ENCODE measurements at regions not wholly inside any gene's neighbourhood (a gene's known extent, or its start where the extent isn't known, plus 50 kb on each side); places are given as distances from the start of the nearest gene placed in this dataset.
"Not testable (repeated sequence)": the region's sequence is repeated elsewhere in the genome, so short reads cannot be mapped to it uniquely, and the experiment has no call there.

- POLR2A ChIA-PET = no interaction called here
- peaks cover 0 to 18% (median 8%) of the 10 kb centered on the region in 3 donors for H3K36me3 Mint-ChIP-seq
- no peaks in the 10 kb centered on the region for H3K4me1 Mint-ChIP-seq
- peaks cover 12 to 33% (median 17%) of the 10 kb centered on the region in 5 donors for H3K27me3 Mint-ChIP-seq
- DNase-seq = no peak
- no peak for ATAC-seq
- H3K9me3 Mint-ChIP-seq = peaks cover 8 to 33% (median 21%) of the 10 kb centered on the region in 9 donors
- H3K4me3 Mint-ChIP-seq = no peak overlapping the region
- H3K27ac Mint-ChIP-seq = no peak overlapping the region
These were observed 180.2 kb upstream of the HES1 start for GRCh38 chr3:193955719-193956118.

- ATAC-seq (no peak), DNase-seq (no peak)
- Mint-ChIP-seq H3K27me3 (peaks cover 24 to 51% (median 46%) of the 10 kb centered on the region in 5 donors), H3K27ac (peak overlapping the region in 1 of 10 donors; percentile 71), H3K9me3 (peaks cover 0 to 19% (median 12%) of the 10 kb centered on the region in 9 donors), H3K36me3 (peaks cover 0 to 12% (median 1%) of the 10 kb centered on the region in 3 donors), H3K4me1 (no peaks in the 10 kb centered on the region), H3K4me3 (no peak overlapping the region)
- POLR2A ChIA-PET = no interaction called here
These were observed 176.1 kb upstream of the HES1 start for GRCh38 chr3:193959861-193960260.

DNA sequence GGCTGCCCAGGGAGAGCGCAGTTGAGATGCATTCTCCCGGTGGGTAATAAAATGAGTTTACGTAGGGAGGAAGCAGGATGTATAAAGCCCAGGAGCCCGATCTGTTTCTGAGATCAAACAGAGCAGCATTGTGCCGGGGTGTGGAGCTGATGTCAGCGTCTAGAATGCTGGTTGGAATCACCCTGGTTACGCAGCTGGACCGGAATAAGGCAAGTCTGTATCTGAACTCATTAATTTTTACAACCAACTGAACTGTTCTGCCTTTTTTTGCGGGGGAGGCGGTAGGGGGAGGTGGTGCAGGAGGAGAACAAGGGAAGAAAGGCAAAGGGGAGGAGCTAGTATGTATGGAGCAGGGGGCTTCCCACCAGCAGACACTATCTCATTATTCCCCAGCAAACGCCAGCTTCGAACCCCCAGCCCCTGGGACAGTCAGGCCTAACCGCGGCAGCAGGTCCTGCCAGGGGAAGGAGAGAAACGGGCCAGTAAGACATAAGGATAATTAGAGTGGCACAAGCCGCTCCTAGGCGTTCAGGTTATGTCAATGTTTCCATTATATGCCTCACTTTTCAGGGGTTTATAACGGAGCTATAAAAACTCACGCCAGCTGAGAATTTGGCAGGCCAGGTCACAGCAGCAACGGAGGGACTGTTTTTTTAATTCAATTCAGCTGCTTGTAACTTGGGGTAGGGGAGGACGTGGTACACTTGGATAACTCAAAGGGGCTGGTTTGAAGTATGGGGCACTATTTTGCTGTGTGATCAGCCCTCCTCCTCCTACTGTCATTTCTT is 175.3 kb upstream of the HES1 start:
- POLR2A ChIA-PET = no interaction called here
- ATAC-seq = no peak
- Mint-ChIP-seq H3K27me3 (peaks cover 24 to 56% (median 51%) of the 10 kb centered on the region in 5 donors), H3K27ac (no peak overlapping the region), H3K4me3 (no peak overlapping the region), H3K4me1 (no peaks in the 10 kb centered on the region), H3K9me3 (peaks cover 0 to 10% (median 7%) of the 10 kb centered on the region in 9 donors), H3K36me3 (peaks cover 0 to 6% (median 0%) of the 10 kb centered on the region in 3 donors)
- DNase-seq = no peak

DNA sequence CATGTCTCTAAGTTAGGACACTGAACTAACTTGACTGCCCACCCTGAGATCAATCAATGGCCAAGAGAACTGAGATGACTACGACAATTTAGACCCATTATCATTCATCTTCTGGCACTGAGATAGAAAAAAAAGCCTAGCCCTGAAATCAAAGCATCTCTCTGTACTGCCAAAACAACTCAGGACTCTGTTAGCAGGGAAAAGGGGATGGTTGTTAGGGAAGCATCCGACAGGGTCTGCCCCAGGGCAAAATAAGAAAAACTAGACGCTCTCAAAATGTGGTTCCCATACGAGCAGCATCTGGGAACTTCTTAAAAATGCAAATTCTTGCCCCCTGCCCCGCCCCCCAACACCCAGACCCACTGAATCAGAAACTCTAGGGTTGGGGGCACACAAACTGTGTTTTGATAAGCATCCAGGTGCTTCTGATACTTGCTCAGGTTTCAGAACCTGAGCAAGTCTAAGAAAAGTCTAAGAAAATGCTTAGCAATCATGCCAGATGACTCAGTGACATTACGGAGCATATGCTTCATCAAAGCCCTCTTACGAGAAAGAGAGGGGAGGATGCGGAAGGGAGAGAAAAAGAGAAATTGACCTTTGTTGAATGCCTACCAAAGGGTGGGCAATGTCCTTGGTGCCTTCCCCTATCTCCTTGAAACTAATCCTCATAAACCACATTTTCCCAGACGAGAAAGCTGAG is 172.8 kb upstream of the HES1 start:
- POLR2A ChIA-PET = interaction anchor here (1.2 kb wide), 1 partner anchor 9 kb away, joined by 3 read pairs; no protein-coding TSS in a partner anchor
- no peak overlapping the region for H3K27ac Mint-ChIP-seq
- H3K4me1 Mint-ChIP-seq = no peaks in the 10 kb centered on the region
- H3K4me3 Mint-ChIP-seq = no peak overlapping the region
- peaks cover 21 to 67% (median 50%) of the 10 kb centered on the region in 5 donors for H3K27me3 Mint-ChIP-seq
- ATAC-seq (no peak), DNase-seq (no peak)
- no peaks in the 10 kb centered on the region for H3K36me3 Mint-ChIP-seq
- peaks cover 0 to 3% (median 0%) of the 10 kb centered on the region in 9 donors for H3K9me3 Mint-ChIP-seq

DNA sequence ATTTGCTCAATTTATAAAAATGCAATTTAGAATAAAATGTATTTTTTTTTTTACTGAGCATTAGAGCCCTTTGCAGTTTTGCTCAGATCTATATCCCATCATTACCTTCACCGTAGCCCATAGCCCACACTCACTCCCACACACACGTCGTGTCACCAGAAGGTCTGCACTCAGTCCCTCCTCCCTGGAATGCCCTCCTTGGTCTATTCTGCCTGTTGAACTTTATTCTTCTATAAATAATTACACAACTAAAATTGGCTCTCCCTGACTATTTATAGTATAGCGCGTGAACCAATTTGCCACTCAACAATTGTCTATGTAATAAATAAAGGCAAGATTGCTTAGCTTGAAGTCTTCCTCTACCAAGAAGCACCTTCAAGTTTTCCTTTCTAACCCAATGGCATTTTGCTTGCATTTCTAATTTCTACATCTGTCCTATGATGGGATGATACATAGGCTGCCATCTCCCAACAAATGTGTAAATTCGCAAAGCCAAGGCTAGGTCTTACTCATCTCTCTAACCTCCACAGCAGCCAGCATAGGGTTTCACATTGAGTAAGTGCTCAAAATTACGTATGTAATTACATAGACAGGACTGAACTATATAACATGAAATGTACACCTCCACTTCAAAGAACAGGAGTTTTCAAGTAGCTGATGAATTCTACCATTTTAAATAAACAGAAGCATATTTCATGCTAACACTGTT is 172.0 kb upstream of the HES1 start:
- Mint-ChIP-seq H3K4me3 (no peak overlapping the region), H3K36me3 (no peaks in the 10 kb centered on the region), H3K9me3 (peaks cover 0 to 3% (median 0%) of the 10 kb centered on the region in 9 donors), H3K4me1 (no peaks in the 10 kb centered on the region), H3K27me3 (peaks cover 19 to 71% (median 53%) of the 10 kb centered on the region in 5 donors), H3K27ac (no peak overlapping the region)
- ATAC-seq = no peak
- no peak for DNase-seq
- POLR2A ChIA-PET = no interaction called here

GRCh38 chr3:193964517-193964880 is 171.4 kb upstream of the HES1 start:
- ATAC-seq (no peak), DNase-seq (no peak)
- Mint-ChIP-seq H3K27me3 (peaks cover 19 to 76% (median 50%) of the 10 kb centered on the region in 5 donors), H3K9me3 (peaks cover 0 to 2% (median 0%) of the 10 kb centered on the region in 9 donors), H3K27ac (no peak overlapping the region), H3K4me1 (no peaks in the 10 kb centered on the region), H3K36me3 (no peaks in the 10 kb centered on the region), H3K4me3 (no peak overlapping the region)
- POLR2A ChIA-PET = no interaction called here

DNA sequence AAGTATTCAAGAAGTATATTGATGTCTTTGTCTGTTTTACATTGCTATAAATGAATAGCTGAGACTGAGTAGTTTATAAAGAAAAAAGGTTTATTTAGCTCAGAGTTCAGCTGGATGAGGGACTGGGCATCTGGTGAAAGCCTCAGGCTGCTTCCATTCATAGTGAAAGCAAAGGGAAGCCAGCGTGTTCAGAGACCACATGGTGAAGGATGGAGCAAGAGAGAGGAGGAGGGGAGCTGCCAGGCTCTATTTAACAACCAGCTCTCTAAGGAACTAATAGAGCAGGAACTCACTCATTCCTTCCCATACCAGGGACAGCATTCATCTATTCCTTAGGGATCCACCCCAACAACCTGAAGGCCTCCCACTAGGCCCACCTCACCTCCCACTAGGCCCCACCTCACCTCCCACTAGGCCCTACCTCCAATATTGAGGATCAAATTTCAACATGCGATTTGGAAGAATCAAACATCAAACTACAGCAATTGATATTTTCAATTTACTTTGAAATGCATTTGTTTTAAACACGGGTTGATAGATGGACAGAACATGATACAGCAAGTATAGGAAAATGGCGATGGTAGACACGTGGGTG is 167.5 kb upstream of the HES1 start:
- DNase-seq (no peak), ATAC-seq (no peak)
- no peak overlapping the region for H3K27ac Mint-ChIP-seq
- no peak overlapping the region for H3K4me3 Mint-ChIP-seq
- POLR2A ChIA-PET = no interaction called here
- H3K4me1 Mint-ChIP-seq = peaks cover 8 to 25% (median 14%) of the 10 kb centered on the region in 4 donors
- no peaks in the 10 kb centered on the region for H3K9me3 Mint-ChIP-seq
- peaks cover 6 to 83% (median 33%) of the 10 kb centered on the region in 5 donors for H3K27me3 Mint-ChIP-seq
- no peaks in the 10 kb centered on the region for H3K36me3 Mint-ChIP-seq

DNA sequence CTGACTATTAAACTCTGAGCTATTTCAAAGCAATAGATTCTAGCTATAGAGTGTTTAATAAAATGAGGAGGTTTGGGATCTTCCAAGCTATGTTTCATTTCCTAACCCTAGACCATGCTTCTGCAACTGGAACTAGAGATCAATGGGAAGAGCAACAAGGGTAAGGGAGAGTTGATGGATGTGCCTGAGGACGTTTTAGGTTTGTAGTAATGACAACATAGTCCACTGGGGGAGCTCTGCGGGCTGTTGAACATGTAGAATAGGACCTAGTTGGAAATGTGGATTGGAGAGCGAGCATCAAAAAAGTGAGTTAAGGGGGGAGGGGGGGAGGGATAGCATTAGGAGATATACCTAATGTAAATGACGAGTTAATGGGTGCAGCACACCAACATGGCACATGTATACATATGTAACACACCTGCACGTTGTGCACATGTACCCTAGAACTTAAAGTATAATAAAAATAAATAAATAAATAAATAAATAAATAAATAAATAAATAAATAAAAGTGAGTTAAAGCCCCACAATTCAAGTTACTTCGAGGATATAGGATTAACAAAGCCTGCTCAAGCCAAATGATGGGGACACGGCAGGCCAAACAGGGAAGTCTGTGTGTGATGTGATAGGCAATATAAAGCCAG is 165.7 kb upstream of the HES1 start:
- H3K4me3 Mint-ChIP-seq, H3K9me3 Mint-ChIP-seq, H3K27ac Mint-ChIP-seq, POLR2A ChIA-PET, H3K36me3 Mint-ChIP-seq: not testable (repeated sequence)
- ATAC-seq (peak; percentile 54 to 56), DNase-seq (peak in 2 of 10 donors; percentile 3 to 5)
- H3K4me1 Mint-ChIP-seq = peaks cover 8 to 25% (median 14%) of the 10 kb centered on the region in 4 donors
- H3K27me3 Mint-ChIP-seq = peaks cover 7 to 81% (median 37%) of the 10 kb centered on the region in 5 donors

DNA sequence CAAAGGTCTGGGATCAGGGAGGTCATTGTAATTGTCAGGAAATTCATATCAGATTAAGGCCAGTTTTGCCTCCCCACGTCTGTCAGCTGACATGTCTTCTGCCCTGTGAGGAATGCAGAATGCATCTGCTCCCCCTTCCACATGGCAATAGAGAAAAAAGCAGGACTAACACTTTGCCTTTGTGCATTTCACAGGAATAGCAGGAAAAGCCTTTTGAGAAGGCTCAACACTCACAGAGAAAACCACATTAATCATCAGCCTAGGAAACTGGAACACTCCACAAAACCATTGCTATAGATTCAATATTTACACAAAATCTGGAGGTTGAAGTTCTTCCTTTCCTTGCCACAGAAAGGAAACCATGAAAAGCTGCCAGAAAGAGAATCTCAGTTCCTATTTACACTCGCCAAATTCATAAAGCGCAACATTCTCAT is 165.2 kb upstream of the HES1 start:
- peak overlapping the region in 4 of 10 donors; percentile 17 to 65 (median 34) for H3K4me3 Mint-ChIP-seq
- ATAC-seq (no peak), DNase-seq (no peak)
- H3K36me3 Mint-ChIP-seq = no peaks in the 10 kb centered on the region
- H3K9me3 Mint-ChIP-seq = peaks cover 0 to 3% (median 0%) of the 10 kb centered on the region in 9 donors
- peaks cover 7 to 75% (median 39%) of the 10 kb centered on the region in 5 donors for H3K27me3 Mint-ChIP-seq
- peaks cover 8 to 25% (median 14%) of the 10 kb centered on the region in 4 donors for H3K4me1 Mint-ChIP-seq
- POLR2A ChIA-PET = no interaction called here
- H3K27ac Mint-ChIP-seq = no peak overlapping the region

GRCh38 chr3:193971261-193971751 is 164.6 kb upstream of the HES1 start:
- no peak for DNase-seq
- peaks cover 7 to 70% (median 35%) of the 10 kb centered on the region in 5 donors for H3K27me3 Mint-ChIP-seq
- no peaks in the 10 kb centered on the region for H3K36me3 Mint-ChIP-seq
- ATAC-seq = peak; percentile 36 to 65
- POLR2A ChIA-PET = interaction anchor here (1.0 kb wide), 1 partner anchor 8 kb away, joined by 3 read pairs; no protein-coding TSS in a partner anchor
- H3K9me3 Mint-ChIP-seq = peaks cover 0 to 3% (median 0%) of the 10 kb centered on the region in 9 donors
- peak overlapping the region in 4 of 10 donors; percentile 17 to 65 (median 34) for H3K4me3 Mint-ChIP-seq
- H3K4me1 Mint-ChIP-seq = peaks cover 8 to 25% (median 14%) of the 10 kb centered on the region in 4 donors
- no peak overlapping the region for H3K27ac Mint-ChIP-seq

DNA sequence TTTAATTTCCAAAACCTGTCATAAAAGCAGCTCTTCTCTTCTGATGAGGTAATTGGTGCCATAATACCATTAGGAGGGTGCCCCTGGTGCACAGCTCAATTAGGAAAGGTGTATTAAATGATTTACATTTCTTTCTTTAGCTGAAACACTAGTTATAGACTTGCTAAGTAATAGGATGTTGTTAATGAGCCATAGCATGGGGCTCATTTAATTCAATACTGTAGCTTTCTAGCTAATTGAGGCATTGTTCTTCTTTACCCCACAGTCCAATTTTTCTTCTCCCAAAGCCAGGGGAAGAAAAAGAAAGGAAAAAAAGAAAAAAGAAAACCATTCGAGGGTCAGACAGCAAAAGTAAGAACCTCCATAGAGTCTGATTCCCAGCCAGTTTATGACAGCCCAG is 164.0 kb upstream of the HES1 start:
- Mint-ChIP-seq H3K27ac (no peak overlapping the region), H3K9me3 (peaks cover 0 to 3% (median 0%) of the 10 kb centered on the region in 9 donors), H3K4me3 (no peak overlapping the region), H3K36me3 (no peaks in the 10 kb centered on the region), H3K4me1 (peaks cover 8 to 25% (median 14%) of the 10 kb centered on the region in 4 donors), H3K27me3 (peaks cover 6 to 64% (median 31%) of the 10 kb centered on the region in 5 donors)
- ATAC-seq = no peak
- POLR2A ChIA-PET = interaction anchor here (1.0 kb wide), 1 partner anchor 9 kb away, joined by 3 read pairs; no protein-coding TSS in a partner anchor
- no peak for DNase-seq

GRCh38 chr3:193972832-193973231 is 163.1 kb upstream of the HES1 start:
- Mint-ChIP-seq H3K9me3 (peaks cover 0 to 3% (median 0%) of the 10 kb centered on the region in 9 donors), H3K27ac (no peak overlapping the region), H3K4me3 (no peak overlapping the region), H3K36me3 (no peaks in the 10 kb centered on the region), H3K27me3 (peaks cover 6 to 64% (median 31%) of the 10 kb centered on the region in 5 donors), H3K4me1 (peaks cover 8 to 25% (median 14%) of the 10 kb centered on the region in 4 donors)
- POLR2A ChIA-PET = no interaction called here
- ATAC-seq = no peak
- DNase-seq = no peak

Data from naive thymus-derived CD8-positive, alpha-beta T cell (primary cell).